NAMALWA (cell line): ENCODE measurements at regions not wholly inside any gene's neighbourhood (a gene's known extent, or its start where the extent isn't known, plus 50 kb on each side); places are given as distances from the start of the nearest gene placed in this dataset.
A peak's percentile ranks its signal among the peaks of the same experiment; 100 is the strongest.
"Not testable (repeated sequence)": the region's sequence is repeated elsewhere in the genome, so short reads cannot be mapped to it uniquely, and the experiment has no call there.

ENCODE experiments used
- DNase-seq: peaks from one replicate; pipeline ENCODE4 v3.0.0-alpha.2; 2015; ENCODE audit warnings: low spot score

GRCh38 chr22:25488244-25489020, 76.0 kb upstream of the GRK3 start:
- DNase-seq = no peak

- DNase-seq = no peak
Observed at GRCh38 chr22:25489947-25490346, 74.5 kb upstream of the GRK3 start.

GRCh38 chr22:25490896-25491295, 73.6 kb upstream of the GRK3 start:
- DNase-seq = no peak

GRCh38 chr22:25492162-25492561, 72.3 kb upstream of the GRK3 start:
- DNase-seq = no peak

GRCh38 chr22:25492841-25493734, 71.4 kb upstream of the GRK3 start:
- DNase-seq = no peak

- DNase-seq = no peak
Observed at GRCh38 chr22:25493794-25494193, 70.7 kb upstream of the GRK3 start.

- peak; percentile 6 for DNase-seq
Observed at GRCh38 chr22:25494774-25495173, 69.7 kb upstream of the GRK3 start.

- DNase-seq = no peak
Observed at GRCh38 chr22:25495285-25495684, 69.2 kb upstream of the GRK3 start.

GRCh38 chr22:25496396-25497064, 67.9 kb upstream of the GRK3 start:
- DNase-seq = no peak

- DNase-seq = no peak
Observed at GRCh38 chr22:25497181-25497641, 67.3 kb upstream of the GRK3 start.

- no peak for DNase-seq
Observed at GRCh38 chr22:25497716-25498115, 66.8 kb upstream of the GRK3 start.

GRCh38 chr22:25500671-25501070, 63.8 kb upstream of the GRK3 start:
- DNase-seq = not testable (repeated sequence)

- DNase-seq = not testable (repeated sequence)
Observed at GRCh38 chr22:25504017-25504416, 60.5 kb upstream of the GRK3 start.

GRCh38 chr22:25508161-25508560, 56.3 kb upstream of the GRK3 start:
- no peak for DNase-seq

- DNase-seq = no peak
Observed at GRCh38 chr22:25508761-25509321, 55.6 kb upstream of the GRK3 start.

GRCh38 chr22:25509374-25509791, 55.1 kb upstream of the GRK3 start:
- DNase-seq = no peak

- DNase-seq = no peak
Observed at GRCh38 chr22:25510876-25511275, 53.6 kb upstream of the GRK3 start.

GRCh38 chr22:25511725-25512124, 52.8 kb upstream of the GRK3 start:
- DNase-seq = no peak

- DNase-seq = no peak
Observed at GRCh38 chr22:25514436-25515180, 49.9 kb upstream of the GRK3 start.
